HAP-1 (cell line): ENCODE measurements at regions not wholly inside any gene's neighbourhood (a gene's known extent, or its start where the extent isn't known, plus 50 kb on each side); places are given as distances from the start of the nearest gene placed in this dataset.
A peak's percentile ranks its signal among the peaks of the same experiment; 100 is the strongest.

Experiments
- DNase-seq, 2 experiments: peaks; one replicate each; pipeline ENCODE4 v3.0.0-alpha.2; 2016 to 2020; ENCODE audit warnings: low spot score in 2 of 2
- H3K27me3 ChIP-seq: fragments of 250-450 bp; sonication (Bioruptor Pico); 2 replicates; pipeline ENCODE4 v1.5.1; 2020; ENCODE audit warnings: low read depth, mild to moderate bottlenecking, moderate library complexity
- H3K36me3 ChIP-seq: fragments of 250-450 bp; sonication (Bioruptor Pico); replicated peaks from 2 replicates; pipeline ENCODE4 v1.5.1; 2020; ENCODE audit warnings: mild to moderate bottlenecking
- H3K4me1 ChIP-seq: fragments of 250-450 bp; sonication (Bioruptor Pico); 2 replicates; pipeline ENCODE4 v1.5.1; 2020; ENCODE audit warnings: mild to moderate bottlenecking
- H3K4me3 ChIP-seq: fragments of 250-450 bp; sonication (Bioruptor Pico); 2 replicates; pipeline ENCODE4 v1.5.1; 2020; ENCODE audit warnings: mild to moderate bottlenecking, moderate library complexity
- H3K9me3 ChIP-seq: fragments of 250-450 bp; sonication (Bioruptor Pico); 2 replicates; pipeline ENCODE4 v1.5.1; 2020; ENCODE audit warnings: mild to moderate bottlenecking, moderate library complexity
- in situ Hi-C: fragments of 300-500 bp; cut with MboI; formaldehyde crosslinking; loops from 3 replicates; pipeline ENCODE4 v1.14.3; 2020; ENCODE audit warnings: low sequenced_read_pairs, inconsistent platforms, mixed read lengths

- no peaks in the 10 kb centered on the region for H3K27me3 ChIP-seq
- no peaks in the 10 kb centered on the region for H3K9me3 ChIP-seq
- peaks cover 13% of the 10 kb centered on the region for H3K4me1 ChIP-seq
- DNase-seq: no peak
- in situ Hi-C loops: no loop called here
- H3K36me3 ChIP-seq: no peaks in the 10 kb centered on the region
- H3K4me3 ChIP-seq: no peak overlapping the region
These were observed 669.6 kb downstream of the DIAPH3 start for GRCh38 chr13:59494151-59494550.

- Histone ChIP-seq H3K9me3 (no peaks in the 10 kb centered on the region), H3K4me1 (peaks cover 13% of the 10 kb centered on the region), H3K36me3 (no peaks in the 10 kb centered on the region), H3K4me3 (no peak overlapping the region), H3K27me3 (no peaks in the 10 kb centered on the region)
- DNase-seq: no peak
- in situ Hi-C loops: no loop called here
These were observed 669.2 kb downstream of the DIAPH3 start for GRCh38 chr13:59494560-59494970.

GRCh38 chr13:59495299-59495698 lies 668.4 kb downstream of the DIAPH3 start:
- no peaks in the 10 kb centered on the region for H3K36me3 ChIP-seq
- no peaks in the 10 kb centered on the region for H3K9me3 ChIP-seq
- no peaks in the 10 kb centered on the region for H3K27me3 ChIP-seq
- DNase-seq: peak in 1 of 2 experiments; percentile 35
- H3K4me3 ChIP-seq: no peak overlapping the region
- in situ Hi-C loops: no loop called here
- peaks cover 13% of the 10 kb centered on the region for H3K4me1 ChIP-seq

GRCh38 chr13:59495936-59496512 lies 667.7 kb downstream of the DIAPH3 start:
- in situ Hi-C loops: no loop called here
- Histone ChIP-seq H3K27me3 (no peaks in the 10 kb centered on the region), H3K36me3 (no peaks in the 10 kb centered on the region), H3K4me1 (peaks cover 13% of the 10 kb centered on the region), H3K9me3 (no peaks in the 10 kb centered on the region), H3K4me3 (no peak overlapping the region)
- DNase-seq: peak; percentile 17 to 20

GRCh38 chr13:59497621-59498247 lies 666.0 kb downstream of the DIAPH3 start:
- Histone ChIP-seq H3K36me3 (no peaks in the 10 kb centered on the region), H3K27me3 (no peaks in the 10 kb centered on the region), H3K4me3 (no peak overlapping the region), H3K4me1 (peaks cover 21% of the 10 kb centered on the region), H3K9me3 (no peaks in the 10 kb centered on the region)
- in situ Hi-C loops: no loop called here
- no peak for DNase-seq

- no peak for DNase-seq
- H3K27me3 ChIP-seq: no peaks in the 10 kb centered on the region
- H3K4me1 ChIP-seq: peaks cover 15% of the 10 kb centered on the region
- in situ Hi-C loops: no loop called here
- H3K9me3 ChIP-seq: no peaks in the 10 kb centered on the region
- H3K36me3 ChIP-seq: no peaks in the 10 kb centered on the region
- H3K4me3 ChIP-seq: no peak overlapping the region
These were observed 662.7 kb downstream of the DIAPH3 start for GRCh38 chr13:59501004-59501403.

GRCh38 chr13:59504407-59504806 lies 659.3 kb downstream of the DIAPH3 start:
- in situ Hi-C loops: no loop called here
- Histone ChIP-seq H3K27me3 (no peaks in the 10 kb centered on the region), H3K9me3 (no peaks in the 10 kb centered on the region), H3K4me3 (no peak overlapping the region), H3K4me1 (peaks cover 10% of the 10 kb centered on the region), H3K36me3 (no peaks in the 10 kb centered on the region)
- no peak for DNase-seq

- DNase-seq: no peak
- Histone ChIP-seq H3K4me1 (no peaks in the 10 kb centered on the region), H3K36me3 (no peaks in the 10 kb centered on the region), H3K4me3 (no peak overlapping the region), H3K9me3 (no peaks in the 10 kb centered on the region), H3K27me3 (no peaks in the 10 kb centered on the region)
- in situ Hi-C loops: no loop called here
These were observed 653.3 kb downstream of the DIAPH3 start for GRCh38 chr13:59510386-59510785.

- Histone ChIP-seq H3K4me3 (no peak overlapping the region), H3K9me3 (no peaks in the 10 kb centered on the region), H3K27me3 (no peaks in the 10 kb centered on the region), H3K36me3 (no peaks in the 10 kb centered on the region), H3K4me1 (no peaks in the 10 kb centered on the region)
- no peak for DNase-seq
- in situ Hi-C loops: no loop called here
These were observed 650.0 kb downstream of the DIAPH3 start for GRCh38 chr13:59513686-59514085.

- Histone ChIP-seq H3K4me3 (no peak overlapping the region), H3K9me3 (no peaks in the 10 kb centered on the region), H3K36me3 (no peaks in the 10 kb centered on the region), H3K27me3 (no peaks in the 10 kb centered on the region), H3K4me1 (no peaks in the 10 kb centered on the region)
- in situ Hi-C loops: no loop called here
- DNase-seq: no peak
These were observed 649.4 kb downstream of the DIAPH3 start for GRCh38 chr13:59514316-59514715.

GRCh38 chr13:59519819-59520218 lies 643.9 kb downstream of the DIAPH3 start:
- Histone ChIP-seq H3K4me3 (no peak overlapping the region), H3K9me3 (no peaks in the 10 kb centered on the region), H3K36me3 (no peaks in the 10 kb centered on the region), H3K4me1 (no peaks in the 10 kb centered on the region), H3K27me3 (no peaks in the 10 kb centered on the region)
- in situ Hi-C loops: no loop called here
- no peak for DNase-seq

GRCh38 chr13:59521549-59521948 lies 642.2 kb downstream of the DIAPH3 start:
- no peaks in the 10 kb centered on the region for H3K36me3 ChIP-seq
- in situ Hi-C loops: no loop called here
- no peak for DNase-seq
- H3K4me1 ChIP-seq: no peaks in the 10 kb centered on the region
- no peaks in the 10 kb centered on the region for H3K9me3 ChIP-seq
- H3K27me3 ChIP-seq: no peaks in the 10 kb centered on the region
- no peak overlapping the region for H3K4me3 ChIP-seq

- Histone ChIP-seq H3K4me1 (no peaks in the 10 kb centered on the region), H3K4me3 (no peak overlapping the region), H3K36me3 (no peaks in the 10 kb centered on the region), H3K9me3 (no peaks in the 10 kb centered on the region), H3K27me3 (no peaks in the 10 kb centered on the region)
- no peak for DNase-seq
- in situ Hi-C loops: no loop called here
These were observed 641.1 kb downstream of the DIAPH3 start for GRCh38 chr13:59522652-59523051.

- Histone ChIP-seq H3K36me3 (no peaks in the 10 kb centered on the region), H3K4me3 (no peak overlapping the region), H3K9me3 (no peaks in the 10 kb centered on the region), H3K27me3 (no peaks in the 10 kb centered on the region), H3K4me1 (peaks cover 10% of the 10 kb centered on the region)
- no peak for DNase-seq
- in situ Hi-C loops: no loop called here
These were observed 636.2 kb downstream of the DIAPH3 start for GRCh38 chr13:59527500-59527899.
